ENCODE measurements at regions not wholly inside any gene's neighbourhood (a gene's known extent, or its start where the extent isn't known, plus 50 kb on each side); places are given as distances from the start of the nearest gene placed in this dataset.

- no peak for TF ChIP-seq EGR1 (IDR thresholded peaks at IDR 0.05; ENCODE audit: low read depth in 2 of 2)
- TF ChIP-seq ZBTB33 (IDR thresholded peaks at IDR 0.05), result no peak
- no peak for TF ChIP-seq GABPA (IDR thresholded peaks at IDR 0.05 in 1 of 2, conservative IDR thresholded peaks at IDR 0.05 in 1 of 2)
- TF ChIP-seq CTCF (IDR thresholded peaks at IDR 0.05; ENCODE audit: low read depth, low read length, missing input control), result no peak
- TF ChIP-seq MAX (IDR thresholded peaks at IDR 0.05), result no peak
Measured at GRCh38 chr9:88746743-88747398, 211.9 kb downstream of the NXNL2 start.

Data from liver (tissue), 3 donors.